ENCODE measurements at regions not wholly inside any gene's neighbourhood (a gene's known extent, or its start where the extent isn't known, plus 50 kb on each side); places are given as distances from the start of the nearest gene placed in this dataset.

DNA sequence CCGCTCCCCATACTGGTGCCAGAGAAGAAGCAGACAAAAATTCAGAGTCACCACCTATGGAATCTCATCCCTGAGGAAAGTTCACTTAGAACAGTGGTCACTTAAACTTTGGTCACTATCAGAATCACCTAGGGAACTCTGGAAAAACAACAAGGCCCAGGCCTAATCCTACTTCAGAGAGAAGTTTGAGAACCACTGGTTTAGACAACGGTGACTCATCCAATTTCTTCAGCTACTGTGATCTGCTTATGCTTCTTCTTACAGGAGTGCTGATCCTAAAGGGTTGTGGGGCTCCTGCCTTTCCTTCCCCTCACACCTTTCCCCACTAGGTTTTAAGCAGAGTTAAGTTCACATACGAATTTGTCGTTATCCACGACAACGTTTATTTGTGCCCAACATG, 194.7 kb upstream of the KLF4 start:
- no peak overlapping the region for H3K4me3 Mint-ChIP-seq
- H3K27ac Mint-ChIP-seq = no peak overlapping the region
- intact Hi-C loops (cut with micrococcal nuclease) = no loop called here
- POLR2A ChIA-PET = no interaction called here
- peaks cover 2% of the 10 kb centered on the region for H3K9me3 Mint-ChIP-seq
- H3K4me1 Mint-ChIP-seq (ENCODE audit: low read depth) = no peaks in the 10 kb centered on the region
- H3K27me3 Mint-ChIP-seq = peaks cover 2% of the 10 kb centered on the region
- CTCF ChIA-PET = no interaction called here
- no peaks in the 10 kb centered on the region for H3K36me3 Mint-ChIP-seq
- no peak for DNase-seq

DNA sequence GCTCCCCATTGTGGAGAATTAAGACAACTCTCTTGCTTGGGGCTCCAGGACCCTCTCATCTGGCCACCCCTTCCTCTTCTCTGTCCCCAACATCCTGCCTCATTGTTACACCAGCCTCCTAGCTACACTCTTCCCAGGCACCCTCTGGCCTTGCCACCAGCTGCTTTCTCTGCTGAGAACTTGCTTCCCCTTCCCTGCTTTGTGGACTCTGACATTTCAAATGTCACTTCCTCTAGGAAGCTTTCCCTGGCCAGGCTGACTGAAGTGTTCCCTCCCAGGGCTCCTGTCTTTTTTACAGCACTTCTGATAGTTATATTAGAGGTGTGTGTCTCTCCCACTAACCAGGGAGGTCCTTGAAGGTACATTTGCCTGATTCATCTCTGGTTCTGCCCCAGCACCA, 194.0 kb upstream of the KLF4 start:
- intact Hi-C loops (cut with micrococcal nuclease) = no loop called here
- no peak overlapping the region for H3K4me3 Mint-ChIP-seq
- no peaks in the 10 kb centered on the region for H3K9me3 Mint-ChIP-seq
- H3K27me3 Mint-ChIP-seq = peaks cover 2% of the 10 kb centered on the region
- H3K27ac Mint-ChIP-seq = no peak overlapping the region
- ChIA-PET CTCF (no interaction called here), POLR2A (no interaction called here)
- DNase-seq = no peak
- no peaks in the 10 kb centered on the region for H3K36me3 Mint-ChIP-seq
- no peaks in the 10 kb centered on the region for H3K4me1 Mint-ChIP-seq (ENCODE audit: low read depth)

GRCh38 chr9:107681988-107682387, 192.4 kb upstream of the KLF4 start:
- Mint-ChIP-seq H3K9me3 (no peaks in the 10 kb centered on the region), H3K36me3 (no peaks in the 10 kb centered on the region), H3K4me1 (ENCODE audit: low read depth) (no peaks in the 10 kb centered on the region), H3K27ac (no peak overlapping the region), H3K4me3 (no peak overlapping the region), H3K27me3 (no peaks in the 10 kb centered on the region)
- intact Hi-C loops (cut with micrococcal nuclease) = no loop called here
- ChIA-PET POLR2A (no interaction called here), CTCF (no interaction called here)
- DNase-seq = no peak

DNA sequence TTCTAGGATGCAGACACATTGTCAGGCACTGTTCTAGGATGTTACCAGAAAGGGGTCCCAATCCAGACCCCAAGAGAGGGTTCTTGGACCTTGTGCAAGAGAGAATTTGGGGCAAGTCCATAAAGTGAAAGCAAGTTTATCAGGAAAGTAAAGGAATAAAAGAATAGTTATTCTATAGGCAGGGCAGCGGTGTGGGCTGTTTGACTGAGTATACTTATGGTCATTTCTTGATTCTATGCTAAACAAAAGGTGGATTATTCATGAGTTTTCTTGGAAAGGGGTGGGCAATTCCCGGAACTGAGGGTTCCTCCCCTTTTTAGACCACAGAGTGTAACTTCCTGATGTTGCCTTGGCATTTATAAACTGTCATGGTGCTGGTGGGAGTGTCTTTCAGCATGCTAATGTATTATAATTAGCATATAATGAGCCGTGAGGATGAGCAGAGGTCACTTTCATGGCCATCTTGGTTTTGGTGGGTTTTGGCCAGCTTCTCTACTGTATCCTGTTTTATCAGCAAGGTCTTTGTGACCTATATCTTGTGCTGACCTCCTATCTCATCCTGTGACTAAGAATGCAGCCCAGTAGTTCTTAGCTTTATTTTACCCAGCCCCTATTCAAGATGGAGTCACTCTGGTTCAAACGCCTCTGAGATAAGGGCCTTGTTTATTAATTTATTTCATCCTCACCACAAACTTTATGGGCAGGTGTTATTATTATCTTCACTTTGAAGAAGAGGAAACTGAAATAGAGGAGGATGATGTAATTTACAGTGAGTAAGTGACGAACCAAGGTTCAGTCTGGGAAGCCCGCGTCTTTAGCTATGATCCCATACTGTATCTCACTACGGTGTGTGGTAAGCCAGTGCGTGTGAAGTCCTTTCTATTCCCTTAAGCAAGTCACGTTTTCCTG, 186.0 kb upstream of the KLF4 start:
- ChIA-PET CTCF (no interaction called here), POLR2A (no interaction called here)
- H3K9me3 Mint-ChIP-seq = no peaks in the 10 kb centered on the region
- no peak overlapping the region for H3K27ac Mint-ChIP-seq
- no peak overlapping the region for H3K4me3 Mint-ChIP-seq
- H3K4me1 Mint-ChIP-seq (ENCODE audit: low read depth) = no peaks in the 10 kb centered on the region
- H3K27me3 Mint-ChIP-seq = no peaks in the 10 kb centered on the region
- intact Hi-C loops (cut with micrococcal nuclease) = no loop called here
- no peaks in the 10 kb centered on the region for H3K36me3 Mint-ChIP-seq
- DNase-seq = no peak

DNA sequence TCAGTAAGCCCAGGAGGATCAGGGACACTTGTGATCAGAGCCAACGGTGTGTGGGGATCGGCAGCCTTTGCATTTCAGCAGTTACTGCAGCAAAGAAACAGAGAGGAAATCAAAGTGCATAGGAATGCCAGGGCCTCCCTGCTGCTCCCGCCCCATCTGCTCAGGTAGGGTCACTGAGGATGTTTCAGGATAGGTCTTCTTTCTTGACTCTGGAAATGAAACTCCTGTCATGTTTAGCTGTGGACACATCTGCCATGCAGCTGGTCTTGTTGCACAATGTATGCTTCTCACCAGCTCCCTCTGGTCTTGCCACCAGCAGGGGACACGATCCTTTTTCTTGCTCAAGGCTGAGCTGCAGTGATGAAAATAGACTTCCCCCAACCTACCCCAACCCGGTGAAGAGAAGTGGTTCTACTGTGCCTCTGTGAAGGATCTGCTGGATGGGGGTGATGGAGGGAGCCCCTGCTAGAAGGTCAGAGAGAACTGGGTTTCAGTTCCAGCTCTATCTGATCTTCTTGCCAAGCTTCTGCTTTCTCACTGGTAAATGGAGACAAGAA, 185.2 kb upstream of the KLF4 start:
- POLR2A ChIA-PET = no interaction called here

DNA sequence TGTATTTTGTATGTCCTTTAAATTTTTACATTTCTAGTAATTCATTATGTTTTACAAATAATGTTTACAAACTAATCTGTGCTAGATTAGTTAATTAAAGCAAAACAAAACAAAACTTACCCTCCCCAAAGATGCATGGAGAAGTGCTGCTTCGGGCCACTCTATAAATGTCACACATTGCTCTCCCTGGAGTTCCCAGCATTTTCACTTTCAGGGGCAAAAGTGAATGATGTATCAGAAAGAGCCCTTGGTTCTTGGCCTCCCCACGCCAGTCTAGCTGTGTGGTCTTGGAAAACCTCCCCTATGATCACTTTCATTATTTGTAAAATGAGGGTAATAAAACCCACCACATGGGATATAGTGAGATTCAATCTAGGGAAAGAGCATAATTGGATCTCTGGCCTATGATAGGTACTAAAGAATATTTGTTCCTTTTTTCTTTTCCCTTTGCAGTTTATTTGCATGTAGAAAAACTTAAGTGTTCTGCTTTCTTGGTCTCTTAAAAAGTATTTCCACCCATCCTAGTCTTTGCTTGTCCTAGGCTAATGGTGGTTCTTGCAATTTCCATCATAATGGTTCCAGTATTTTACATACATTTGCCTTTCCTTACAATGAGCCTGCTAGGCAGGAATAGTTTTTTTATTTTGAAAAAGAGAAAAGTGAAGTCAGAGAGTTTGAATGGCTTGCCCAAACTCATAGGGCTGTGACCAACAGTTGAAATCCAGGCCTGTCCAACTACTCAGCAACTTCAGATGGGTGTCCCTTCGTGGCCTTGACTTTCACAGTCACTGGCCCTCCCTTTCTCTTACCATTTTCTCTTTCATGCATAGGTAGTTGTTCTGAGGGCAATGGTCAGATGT, 184.5 kb upstream of the KLF4 start:
- H3K27me3 Mint-ChIP-seq = no peaks in the 10 kb centered on the region
- no peak for DNase-seq
- no peak overlapping the region for H3K27ac Mint-ChIP-seq
- ChIA-PET POLR2A (no interaction called here), CTCF (no interaction called here)
- intact Hi-C loops (cut with micrococcal nuclease) = no loop called here
- no peak overlapping the region for H3K4me3 Mint-ChIP-seq
- no peaks in the 10 kb centered on the region for H3K36me3 Mint-ChIP-seq
- H3K9me3 Mint-ChIP-seq = no peaks in the 10 kb centered on the region
- H3K4me1 Mint-ChIP-seq (ENCODE audit: low read depth) = no peaks in the 10 kb centered on the region

More for the DNA sequence above, 185.2 kb upstream of the KLF4 start:
- Mint-ChIP-seq H3K27ac (no peak overlapping the region), H3K36me3 (no peaks in the 10 kb centered on the region), H3K27me3 (no peaks in the 10 kb centered on the region), H3K4me3 (no peak overlapping the region), H3K9me3 (no peaks in the 10 kb centered on the region), H3K4me1 (ENCODE audit: low read depth) (no peaks in the 10 kb centered on the region)
- DNase-seq = no peak
- CTCF ChIA-PET = no interaction called here
- intact Hi-C loops (cut with micrococcal nuclease) = no loop called here

DNA sequence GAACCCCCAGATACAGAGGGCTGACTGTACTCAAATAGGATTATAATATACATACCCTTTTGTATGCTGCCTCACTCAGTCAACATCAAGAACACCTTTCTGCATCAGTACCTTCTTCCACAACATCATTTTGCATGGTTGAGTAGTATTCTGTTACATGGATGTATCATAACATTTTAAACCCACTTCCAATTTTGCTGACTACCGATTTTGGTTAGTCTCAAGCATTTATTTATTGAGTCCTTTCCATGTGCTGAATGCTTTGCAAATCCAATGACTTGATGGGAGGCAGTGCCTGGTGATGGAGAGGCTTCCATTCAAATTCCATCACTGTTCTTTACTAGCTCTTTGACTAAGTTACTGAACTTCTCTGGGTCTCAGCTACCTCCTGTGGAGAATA, 182.0 kb upstream of the KLF4 start:
- H3K36me3 Mint-ChIP-seq = no peaks in the 10 kb centered on the region
- no peaks in the 10 kb centered on the region for H3K4me1 Mint-ChIP-seq (ENCODE audit: low read depth)
- no peaks in the 10 kb centered on the region for H3K9me3 Mint-ChIP-seq
- ChIA-PET CTCF (no interaction called here), POLR2A (interaction anchor here (0.6 kb wide), 1 partner anchor 330 kb away, joined by 3 read pairs; no protein-coding TSS in a partner anchor)
- no peaks in the 10 kb centered on the region for H3K27me3 Mint-ChIP-seq
- no peak for DNase-seq
- no peak overlapping the region for H3K4me3 Mint-ChIP-seq
- no peak overlapping the region for H3K27ac Mint-ChIP-seq
- intact Hi-C loops (cut with micrococcal nuclease) = no loop called here

- Mint-ChIP-seq H3K4me1 (ENCODE audit: low read depth) (no peaks in the 10 kb centered on the region), H3K27ac (no peak overlapping the region), H3K9me3 (no peaks in the 10 kb centered on the region), H3K4me3 (no peak overlapping the region), H3K36me3 (no peaks in the 10 kb centered on the region), H3K27me3 (no peaks in the 10 kb centered on the region)
- POLR2A ChIA-PET = no interaction called here
- intact Hi-C loops (cut with micrococcal nuclease) = no loop called here
- DNase-seq = no peak
- CTCF ChIA-PET = no interaction called here
These were observed 179.9 kb upstream of the KLF4 start for GRCh38 chr9:107669422-107669821.

GRCh38 chr9:107667231-107668070, 177.9 kb upstream of the KLF4 start:
- DNase-seq = no peak
- Mint-ChIP-seq H3K4me3 (no peak overlapping the region), H3K27me3 (no peaks in the 10 kb centered on the region), H3K4me1 (ENCODE audit: low read depth) (no peaks in the 10 kb centered on the region), H3K27ac (no peak overlapping the region), H3K9me3 (no peaks in the 10 kb centered on the region), H3K36me3 (no peaks in the 10 kb centered on the region)
- ChIA-PET POLR2A (no interaction called here), CTCF (no interaction called here)
- intact Hi-C loops (cut with micrococcal nuclease) = no loop called here

GRCh38 chr9:107665057-107665456, 175.5 kb upstream of the KLF4 start:
- H3K27ac Mint-ChIP-seq = no peak overlapping the region
- no peaks in the 10 kb centered on the region for H3K36me3 Mint-ChIP-seq
- CTCF ChIA-PET = no interaction called here
- no peak for DNase-seq
- H3K9me3 Mint-ChIP-seq = no peaks in the 10 kb centered on the region
- POLR2A ChIA-PET = no interaction called here
- no peaks in the 10 kb centered on the region for H3K27me3 Mint-ChIP-seq
- intact Hi-C loops (cut with micrococcal nuclease) = no loop called here
- H3K4me3 Mint-ChIP-seq = no peak overlapping the region
- H3K4me1 Mint-ChIP-seq (ENCODE audit: low read depth) = no peaks in the 10 kb centered on the region

GRCh38 chr9:107660976-107661375, 171.4 kb upstream of the KLF4 start:
- Mint-ChIP-seq H3K27ac (no peak overlapping the region), H3K27me3 (no peaks in the 10 kb centered on the region), H3K36me3 (no peaks in the 10 kb centered on the region), H3K9me3 (peaks cover 2% of the 10 kb centered on the region), H3K4me1 (ENCODE audit: low read depth) (no peaks in the 10 kb centered on the region), H3K4me3 (no peak overlapping the region)
- DNase-seq = no peak
- POLR2A ChIA-PET = no interaction called here
- intact Hi-C loops (cut with micrococcal nuclease) = no loop called here
- CTCF ChIA-PET = no interaction called here

DNA sequence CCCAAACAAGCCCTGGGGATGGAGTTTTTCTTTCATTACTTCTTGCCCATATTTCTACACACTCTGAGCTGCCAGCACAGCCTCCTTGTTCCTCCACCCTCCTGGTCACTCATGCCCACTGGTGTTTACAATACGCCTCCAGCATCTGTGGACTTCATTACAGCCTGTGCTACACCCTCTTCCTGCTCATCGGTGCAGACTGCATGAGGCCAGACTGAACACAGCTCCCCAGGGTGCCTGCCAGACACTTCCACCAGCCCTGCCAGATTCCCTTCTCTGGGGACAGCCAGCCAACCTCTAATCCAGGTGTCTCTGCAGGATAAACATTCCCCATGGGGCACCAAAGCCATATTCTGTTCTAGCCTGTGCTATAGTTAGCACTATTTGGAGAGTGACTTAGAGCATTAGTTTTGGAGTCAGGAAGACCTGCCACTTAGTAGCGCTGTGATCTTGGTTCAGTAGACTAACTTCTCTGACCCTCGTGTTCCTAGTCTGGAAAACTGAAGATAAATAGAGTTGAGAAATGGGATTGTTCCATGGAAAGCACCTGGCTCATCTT, 163.8 kb upstream of the KLF4 start:
- no peak for DNase-seq
- peaks cover 2% of the 10 kb centered on the region for H3K9me3 Mint-ChIP-seq
- ChIA-PET CTCF (no interaction called here), POLR2A (no interaction called here)
- H3K4me1 Mint-ChIP-seq (ENCODE audit: low read depth) = no peaks in the 10 kb centered on the region
- intact Hi-C loops (cut with micrococcal nuclease) = no loop called here
- no peaks in the 10 kb centered on the region for H3K27me3 Mint-ChIP-seq
- H3K4me3 Mint-ChIP-seq = no peak overlapping the region
- no peak overlapping the region for H3K27ac Mint-ChIP-seq
- no peaks in the 10 kb centered on the region for H3K36me3 Mint-ChIP-seq
